Gastroesophageal sphincter (tissue), 3 donors: ENCODE measurements at regions not wholly inside any gene's neighbourhood (a gene's known extent, or its start where the extent isn't known, plus 50 kb on each side); places are given as distances from the start of the nearest gene placed in this dataset.

Experiments used
- CTCF ChIP-seq, 4 experiments: fragments of 200-600 bp in 2 of 4; fragments of 450-650 bp in 2 of 4; sonication (generic) in 1 of 4; IDR thresholded peaks; one replicate each; pipeline ENCODE4 v1.5.1; 2017 to 2019; ENCODE audit warnings: antibody characterized with exemption in 4 of 4, mild to moderate bottlenecking in 2 of 4, moderate library complexity in 2 of 4
- EP300 ChIP-seq: sonication (generic); formaldehyde crosslinking; IDR thresholded peaks from one replicate; pipeline ENCODE4 v1.6.1; 2017; ENCODE audit warnings: antibody characterized with exemption, mild to moderate bottlenecking
- POLR2A ChIP-seq, 2 donors: fragments of 450-650 bp; IDR thresholded peaks; one replicate each; pipeline ENCODE4 v1.6.1; 2017; ENCODE audit warnings: antibody characterized with exemption in 2 of 2, mild to moderate bottlenecking in 2 of 2, moderate library complexity in 1 of 2
- POLR2AphosphoS5 ChIP-seq: sonication (generic); formaldehyde crosslinking; IDR thresholded peaks from one replicate; pipeline ENCODE4 v1.6.1; 2017; ENCODE audit warnings: antibody characterized with exemption

GRCh38 chr4:123699880-123700771 lies 303.5 kb downstream of the SPRY1 start:
- TF ChIP-seq POLR2A (IDR thresholded peaks at IDR 0.05) (no peak), CTCF (IDR thresholded peaks at IDR 0.05) (no peak), POLR2AphosphoS5 (peak; percentile 12), EP300 (no peak)
